Loucy (cell line): ENCODE measurements at regions not wholly inside any gene's neighbourhood (a gene's known extent, or its start where the extent isn't known, plus 50 kb on each side); places are given as distances from the start of the nearest gene placed in this dataset.

Experiments used
- H2AFZ ChIP-seq: fragments of 200-600 bp; sonication (generic); 2 replicates; pipeline ENCODE4 v1.6.0; 2016; ENCODE audit warnings: antibody characterized with exemption, mild to moderate bottlenecking, low read length, moderate library complexity
- H3F3A ChIP-seq: fragments of 200-600 bp; 2 replicates; pipeline ENCODE4 v1.6.0; 2016; ENCODE audit warnings: antibody characterized with exemption, low read depth, mild to moderate bottlenecking
- H3K27me3 ChIP-seq: fragments of 200-600 bp; sonication (generic); 2 replicates; pipeline ENCODE4 v1.6.1; 2014; ENCODE audit warnings: low read length, mild to moderate bottlenecking; ENCODE audit not compliant: insufficient read depth, poor library complexity, severe bottlenecking
- H3K36me3 ChIP-seq: fragments of 200-600 bp; sonication (generic); 2 replicates; pipeline ENCODE4 v1.6.1; 2016; ENCODE audit warnings: low read length; ENCODE audit not compliant: insufficient read depth
- H3K4me1 ChIP-seq: fragments of 200-600 bp; sonication (generic); 2 replicates; pipeline ENCODE4 v1.5.1; 2014; ENCODE audit warnings: low read length, mild to moderate bottlenecking; ENCODE audit not compliant: insufficient read depth, poor library complexity, severe bottlenecking
- H3K4me2 ChIP-seq: fragments of 200-600 bp; sonication (generic); 2 replicates; pipeline ENCODE4 v1.6.0; 2014; ENCODE audit warnings: antibody characterized with exemption, low read length, low read depth, mild to moderate bottlenecking; ENCODE audit not compliant: poor library complexity, severe bottlenecking
- H3K4me3 ChIP-seq: fragments of 200-600 bp; sonication (generic); 2 replicates; pipeline ENCODE4 v1.5.1; 2014; ENCODE audit warnings: low read length, mild to moderate bottlenecking, mixed read lengths; ENCODE audit not compliant: poor library complexity, severe bottlenecking
- H3K79me2 ChIP-seq: fragments of 200-600 bp; sonication (generic); 2 replicates; pipeline ENCODE4 v1.6.1; 2014; ENCODE audit warnings: low read length; ENCODE audit not compliant: insufficient read depth
- H3K9ac ChIP-seq: fragments of 200-600 bp; sonication (generic); 2 replicates; pipeline ENCODE4 v1.6.0; 2014; ENCODE audit warnings: mild to moderate bottlenecking, low read depth, low read length, moderate library complexity; ENCODE audit not compliant: poor library complexity, severe bottlenecking
- H3K9me2 ChIP-seq: fragments of 200-600 bp; sonication (generic); replicated peaks from 2 replicates; pipeline ENCODE4 v1.6.1; 2016; ENCODE audit warnings: low read depth, low read length, mixed read lengths
- H3K9me3 ChIP-seq: fragments of 200-600 bp; sonication (generic); 2 replicates; pipeline ENCODE4 v1.6.1; 2014; ENCODE audit warnings: mild to moderate bottlenecking, antibody characterized with exemption, low read length, low read depth; ENCODE audit not compliant: insufficient read depth
- H4K20me1 ChIP-seq: fragments of 200-600 bp; sonication (generic); 2 replicates; pipeline ENCODE4 v1.6.0; 2014; ENCODE audit warnings: antibody characterized with exemption, low read length, mild to moderate bottlenecking; ENCODE audit not compliant: insufficient read depth, poor library complexity, severe bottlenecking
- EZH2phosphoT487 ChIP-seq: fragments of 200-600 bp; IDR thresholded peaks from 2 replicates; pipeline ENCODE4 v1.6.1; 2018; ENCODE audit warnings: antibody characterized with exemption, mild to moderate bottlenecking, moderate library complexity, borderline replicate concordance
- TF ChIP-seq, protein P1 (sequence below): fragments of 200-600 bp; sonication (generic); conservative IDR thresholded peaks from 2 replicates; pipeline ENCODE4 v1.5.1; 2014; ENCODE audit warnings: mild to moderate bottlenecking, antibody characterized with exemption, low read length

DNA sequence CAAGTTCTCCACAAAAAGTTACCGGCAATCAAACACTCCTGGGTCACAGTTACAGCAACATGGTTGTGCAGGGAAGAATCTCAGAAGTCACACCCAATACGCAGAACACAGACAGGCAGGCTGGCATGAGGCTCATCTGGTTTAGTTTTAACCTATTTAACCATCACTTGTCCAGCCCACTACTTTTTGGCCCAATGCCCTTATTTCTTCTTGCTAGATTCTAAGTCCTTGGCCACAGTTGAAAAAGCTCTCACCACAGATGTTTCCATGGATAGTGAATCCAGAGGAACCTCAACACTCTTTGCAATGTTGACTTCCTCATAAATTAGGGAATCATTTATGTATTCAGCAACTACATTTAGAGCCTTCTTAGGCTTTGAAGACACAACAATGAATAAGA is 50.7 kb upstream of the FNDC3A start:
- Histone ChIP-seq H3K9ac (no peak overlapping the region), H3K4me3 (no peak overlapping the region), H3F3A (no peaks in the 10 kb centered on the region), H3K36me3 (no peaks in the 10 kb centered on the region), H3K4me1 (no peaks in the 10 kb centered on the region), H3K4me2 (no peak overlapping the region), H3K27me3 (no peaks in the 10 kb centered on the region), H3K9me3 (no peaks in the 10 kb centered on the region), H3K79me2 (no peaks in the 10 kb centered on the region), H2AFZ (no peak overlapping the region), H3K9me2 (no peaks in the 10 kb centered on the region), H4K20me1 (no peaks in the 10 kb centered on the region)
- TF ChIP-seq, protein P1, sequence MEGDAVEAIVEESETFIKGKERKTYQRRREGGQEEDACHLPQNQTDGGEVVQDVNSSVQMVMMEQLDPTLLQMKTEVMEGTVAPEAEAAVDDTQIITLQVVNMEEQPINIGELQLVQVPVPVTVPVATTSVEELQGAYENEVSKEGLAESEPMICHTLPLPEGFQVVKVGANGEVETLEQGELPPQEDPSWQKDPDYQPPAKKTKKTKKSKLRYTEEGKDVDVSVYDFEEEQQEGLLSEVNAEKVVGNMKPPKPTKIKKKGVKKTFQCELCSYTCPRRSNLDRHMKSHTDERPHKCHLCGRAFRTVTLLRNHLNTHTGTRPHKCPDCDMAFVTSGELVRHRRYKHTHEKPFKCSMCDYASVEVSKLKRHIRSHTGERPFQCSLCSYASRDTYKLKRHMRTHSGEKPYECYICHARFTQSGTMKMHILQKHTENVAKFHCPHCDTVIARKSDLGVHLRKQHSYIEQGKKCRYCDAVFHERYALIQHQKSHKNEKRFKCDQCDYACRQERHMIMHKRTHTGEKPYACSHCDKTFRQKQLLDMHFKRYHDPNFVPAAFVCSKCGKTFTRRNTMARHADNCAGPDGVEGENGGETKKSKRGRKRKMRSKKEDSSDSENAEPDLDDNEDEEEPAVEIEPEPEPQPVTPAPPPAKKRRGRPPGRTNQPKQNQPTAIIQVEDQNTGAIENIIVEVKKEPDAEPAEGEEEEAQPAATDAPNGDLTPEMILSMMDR, result no peak
- no peak for TF ChIP-seq EZH2phosphoT487
